Smooth muscle cell (in vitro differentiated cells): ENCODE measurements at regions not wholly inside any gene's neighbourhood (a gene's known extent, or its start where the extent isn't known, plus 50 kb on each side); places are given as distances from the start of the nearest gene placed in this dataset.

Experiments used
- DNase-seq: peaks from one replicate; lab custom pipeline; 2025; ENCODE audit not compliant: unreplicated experiment; lab: John Stamatoyannopoulos, UW
- H2AFZ ChIP-seq: fragments of 200-600 bp; sonication (generic); 2 replicates; pipeline ENCODE4 v1.6.0; 2016; ENCODE audit warnings: antibody characterized with exemption, low read depth, mild to moderate bottlenecking
- H3F3A ChIP-seq: fragments of 200-600 bp; sonication (generic); 2 replicates; pipeline ENCODE4 v1.6.0; 2017; ENCODE audit warnings: antibody characterized with exemption, low read depth
- H3K27ac ChIP-seq: fragments of 200-600 bp; sonication (generic); 2 replicates; pipeline ENCODE4 v1.5.1; 2016; ENCODE audit warnings: low read depth, mild to moderate bottlenecking
- H3K27me3 ChIP-seq: fragments of 200-600 bp; sonication (generic); 2 replicates; pipeline ENCODE4 v1.6.1; 2016; ENCODE audit warnings: low read depth, mild to moderate bottlenecking
- H3K36me3 ChIP-seq: fragments of 200-600 bp; sonication (generic); 2 replicates; pipeline ENCODE4 v1.5.1; 2016; ENCODE audit warnings: low read depth
- H3K4me1 ChIP-seq: fragments of 200-600 bp; sonication (generic); 2 replicates; pipeline ENCODE4 v1.5.1; 2016; ENCODE audit warnings: low read depth
- H3K4me2 ChIP-seq: fragments of 200-600 bp; sonication (generic); 2 replicates; pipeline ENCODE4 v1.6.0; 2016; ENCODE audit warnings: mild to moderate bottlenecking
- H3K4me3 ChIP-seq: fragments of 200-600 bp; sonication (generic); 2 replicates; pipeline ENCODE4 v1.5.1; 2016; ENCODE audit warnings: mild to moderate bottlenecking
- H3K79me2 ChIP-seq: fragments of 200-600 bp; sonication (generic); 2 replicates; pipeline ENCODE4 v1.6.0; 2016; ENCODE audit warnings: low read depth, mild to moderate bottlenecking
- H3K9ac ChIP-seq: fragments of 200-600 bp; sonication (generic); 2 replicates; pipeline ENCODE4 v1.6.0; 2016; ENCODE audit warnings: low read depth
- H3K9me3 ChIP-seq: fragments of 200-600 bp; sonication (generic); replicated peaks from 2 replicates; pipeline ENCODE4 v1.5.1; 2016; ENCODE audit warnings: low read depth
- H4K20me1 ChIP-seq: fragments of 200-600 bp; sonication (generic); 2 replicates; pipeline ENCODE4 v1.6.0; 2016; ENCODE audit warnings: low read depth
- CTCF ChIP-seq: fragments of 200-600 bp; sonication (generic); IDR thresholded peaks from 2 replicates; pipeline ENCODE4 v1.5.1; 2017; ENCODE audit warnings: borderline replicate concordance, mild to moderate bottlenecking, antibody characterized with exemption; ENCODE audit not compliant: insufficient read depth, poor library complexity, severe bottlenecking
- WGBS: methylation state at CpG from one replicate; pipeline ENCODE4 v1.1.7; 2016; ENCODE audit warnings: low lambda C conversion rate; 5-methylcytosine and 5-hydroxymethylcytosine counted together

GRCh38 chr1:87250336-87250735 is 78.3 kb upstream of the LMO4 start:
- Histone ChIP-seq H3K4me2 (no peak overlapping the region), H3K79me2 (no peaks in the 10 kb centered on the region), H3K9ac (no peak overlapping the region), H3K4me3 (no peak overlapping the region), H3K9me3 (no peaks in the 10 kb centered on the region), H3K27me3 (no peaks in the 10 kb centered on the region), H3K36me3 (no peaks in the 10 kb centered on the region), H3K27ac (no peak overlapping the region), H3K4me1 (no peaks in the 10 kb centered on the region), H4K20me1 (no peaks in the 10 kb centered on the region), H2AFZ (no peak overlapping the region), H3F3A (no peaks in the 10 kb centered on the region)
- WGBS: 89% methylated on average over 5 of the region's 5 CpGs
- DNase-seq: no peak
- TF ChIP-seq CTCF: no peak

GRCh38 chr1:87252406-87252805 is 76.3 kb upstream of the LMO4 start:
- H4K20me1 ChIP-seq: no peaks in the 10 kb centered on the region
- H3F3A ChIP-seq: no peaks in the 10 kb centered on the region
- no peaks in the 10 kb centered on the region for H3K4me1 ChIP-seq
- peak overlapping the region; percentile 72 for H3K27ac ChIP-seq
- 36% methylated on average over 2 of the region's 2 CpGs for WGBS
- H3K36me3 ChIP-seq: no peaks in the 10 kb centered on the region
- no peaks in the 10 kb centered on the region for H3K79me2 ChIP-seq
- no peak overlapping the region for H3K4me2 ChIP-seq
- H3K27me3 ChIP-seq: no peaks in the 10 kb centered on the region
- no peak for TF ChIP-seq CTCF
- no peak overlapping the region for H2AFZ ChIP-seq
- H3K9ac ChIP-seq: peak overlapping the region; percentile 11
- H3K4me3 ChIP-seq: no peak overlapping the region
- H3K9me3 ChIP-seq: no peaks in the 10 kb centered on the region
- no peak for DNase-seq

GRCh38 chr1:87262688-87263087 is 66.0 kb upstream of the LMO4 start:
- WGBS: 96% methylated on average over 3 of the region's 3 CpGs
- H2AFZ ChIP-seq: no peak overlapping the region
- no peaks in the 10 kb centered on the region for H3K4me1 ChIP-seq
- no peak overlapping the region for H3K4me2 ChIP-seq
- H3K4me3 ChIP-seq: no peak overlapping the region
- no peaks in the 10 kb centered on the region for H4K20me1 ChIP-seq
- no peak for TF ChIP-seq CTCF
- H3K9ac ChIP-seq: no peak overlapping the region
- no peaks in the 10 kb centered on the region for H3K36me3 ChIP-seq
- no peaks in the 10 kb centered on the region for H3K9me3 ChIP-seq
- no peak for DNase-seq
- H3K27me3 ChIP-seq: no peaks in the 10 kb centered on the region
- no peaks in the 10 kb centered on the region for H3F3A ChIP-seq
- no peaks in the 10 kb centered on the region for H3K79me2 ChIP-seq
- H3K27ac ChIP-seq: no peak overlapping the region

- H3K27me3 ChIP-seq: no peaks in the 10 kb centered on the region
- H3K4me1 ChIP-seq: no peaks in the 10 kb centered on the region
- H3K36me3 ChIP-seq: no peaks in the 10 kb centered on the region
- no peaks in the 10 kb centered on the region for H3K79me2 ChIP-seq
- no peaks in the 10 kb centered on the region for H4K20me1 ChIP-seq
- no peak overlapping the region for H3K27ac ChIP-seq
- H3F3A ChIP-seq: no peaks in the 10 kb centered on the region
- H3K4me2 ChIP-seq: no peak overlapping the region
- H2AFZ ChIP-seq: no peak overlapping the region
- no peaks in the 10 kb centered on the region for H3K9me3 ChIP-seq
- no peak overlapping the region for H3K9ac ChIP-seq
- H3K4me3 ChIP-seq: no peak overlapping the region
- 78% methylated on average over 2 of the region's 2 CpGs for WGBS
- DNase-seq: no peak
- no peak for TF ChIP-seq CTCF
Measured at GRCh38 chr1:87263281-87263680, 65.4 kb upstream of the LMO4 start.
